Activated T-cell treated with anti-CD3 and anti-CD28 coated beads for 1 hour (primary cell): ENCODE measurements at regions not wholly inside any gene's neighbourhood (a gene's known extent, or its start where the extent isn't known, plus 50 kb on each side); places are given as distances from the start of the nearest gene placed in this dataset.

ENCODE experiments used
- DNase-seq: peaks from one replicate; pipeline ENCODE4 v3.0.0-alpha.2; 2020; ENCODE audit warnings: low read depth

GRCh38 chr5:166961028-166961427, 1330.4 kb upstream of the WWC1 start:
- no peak for DNase-seq

GRCh38 chr5:166961913-166962312, 1329.5 kb upstream of the WWC1 start:
- no peak for DNase-seq

- DNase-seq, result no peak
Observed at GRCh38 chr5:166962461-166962860, 1329.0 kb upstream of the WWC1 start.

GRCh38 chr5:166963596-166963995, 1327.8 kb upstream of the WWC1 start:
- no peak for DNase-seq

GRCh38 chr5:166977911-166978422, 1313.5 kb upstream of the WWC1 start:
- DNase-seq, result no peak

- no peak for DNase-seq
Observed at GRCh38 chr5:166979307-166979895, 1312.0 kb upstream of the WWC1 start.

GRCh38 chr5:166980666-166981065, 1310.8 kb upstream of the WWC1 start:
- no peak for DNase-seq

- no peak for DNase-seq
Observed at GRCh38 chr5:166982226-166982625, 1309.2 kb upstream of the WWC1 start.

- no peak for DNase-seq
Observed at GRCh38 chr5:166991601-166992000, 1299.8 kb upstream of the WWC1 start.

- no peak for DNase-seq
Observed at GRCh38 chr5:166992108-166992507, 1299.3 kb upstream of the WWC1 start.

GRCh38 chr5:166992874-166993722, 1298.3 kb upstream of the WWC1 start:
- no peak for DNase-seq

GRCh38 chr5:166994226-166994625, 1297.2 kb upstream of the WWC1 start:
- DNase-seq, result no peak

GRCh38 chr5:167001246-167001645, 1290.2 kb upstream of the WWC1 start:
- DNase-seq, result no peak

- DNase-seq, result no peak
Observed at GRCh38 chr5:167008705-167009104, 1282.7 kb upstream of the WWC1 start.

GRCh38 chr5:167011196-167011595, 1280.2 kb upstream of the WWC1 start:
- DNase-seq, result no peak

GRCh38 chr5:167012123-167013034, 1279.1 kb upstream of the WWC1 start:
- DNase-seq, result no peak

- DNase-seq, result no peak
Observed at GRCh38 chr5:167014401-167015056, 1276.9 kb upstream of the WWC1 start.

GRCh38 chr5:167020418-167020817, 1271.0 kb upstream of the WWC1 start:
- DNase-seq, result no peak

- DNase-seq, result no peak
Observed at GRCh38 chr5:167029488-167029887, 1262.0 kb upstream of the WWC1 start.

GRCh38 chr5:167030500-167031120, 1260.8 kb upstream of the WWC1 start:
- DNase-seq, result no peak

- DNase-seq, result no peak
Observed at GRCh38 chr5:167036585-167036984, 1254.9 kb upstream of the WWC1 start.
